Activated naive CD4-positive, alpha-beta T cell treated with anti-CD3 and anti-CD28 coated beads, Interleukin-2, amount 50 U/mL, for 72 hours (primary cell): ENCODE measurements at regions not wholly inside any gene's neighbourhood (a gene's known extent, or its start where the extent isn't known, plus 50 kb on each side); places are given as distances from the start of the nearest gene placed in this dataset.
A peak's percentile ranks its signal among the peaks of the same experiment; 100 is the strongest.

ENCODE experiments used
- ATAC-seq, 2 donors: fragments of 150-1000 bp; cut with Tn5 transposase; 2 replicates each; pipeline ENCODE4 v1.10.0; 2021; ENCODE audit warnings: mild to moderate bottlenecking in 2 of 2, moderate library complexity in 2 of 2
- DNase-seq, 2 donors: peaks; one replicate each; pipeline ENCODE4 v3.0.0; 2021 to 2022; ENCODE audit warnings: low spot score in 2 of 2
- H3K27ac Mint-ChIP-seq, 2 donors: one replicate each; pipeline ENCODE4 v1.8.0; 2022; ENCODE audit warnings: mild to moderate bottlenecking in 2 of 2, mixed read lengths in 2 of 2
- H3K36me3 Mint-ChIP-seq, 2 donors: one replicate each; pipeline ENCODE4 v1.8.0; 2022; ENCODE audit warnings: mixed read lengths in 2 of 2
- H3K9me3 Mint-ChIP-seq, 2 donors: one replicate each; pipeline ENCODE4 v1.8.0; 2022; ENCODE audit warnings: mixed read lengths in 2 of 2

GRCh38 chr13:111482126-111482525 lies 161.7 kb downstream of the TEX29 start:
- ATAC-seq: no peak
- peak in 1 of 2 donors; percentile 7 for DNase-seq
- Mint-ChIP-seq H3K36me3 (no peaks in the 10 kb centered on the region), H3K9me3 (no peaks in the 10 kb centered on the region), H3K27ac (no peak overlapping the region)

GRCh38 chr13:111482806-111483620 lies 162.6 kb downstream of the TEX29 start:
- H3K36me3 Mint-ChIP-seq: no peaks in the 10 kb centered on the region
- peak in 1 of 2 donors; percentile 14 for DNase-seq
- no peak overlapping the region for H3K27ac Mint-ChIP-seq
- peaks cover 0 to 5% of the 10 kb centered on the region in 2 donors for H3K9me3 Mint-ChIP-seq
- ATAC-seq: no peak

GRCh38 chr13:111483621-111483987 lies 163.2 kb downstream of the TEX29 start:
- Mint-ChIP-seq H3K9me3 (peaks cover 0 to 5% of the 10 kb centered on the region in 2 donors), H3K27ac (no peak overlapping the region), H3K36me3 (no peaks in the 10 kb centered on the region)
- no peak for DNase-seq
- no peak for ATAC-seq

GRCh38 chr13:111484141-111484925 lies 163.9 kb downstream of the TEX29 start:
- no peak overlapping the region for H3K27ac Mint-ChIP-seq
- no peaks in the 10 kb centered on the region for H3K36me3 Mint-ChIP-seq
- ATAC-seq (no peak), DNase-seq (peak in 1 of 2 donors; percentile 35)
- H3K9me3 Mint-ChIP-seq: peaks cover 0 to 5% of the 10 kb centered on the region in 2 donors

- H3K27ac Mint-ChIP-seq: no peak overlapping the region
- peaks cover 0 to 5% of the 10 kb centered on the region in 2 donors for H3K9me3 Mint-ChIP-seq
- no peaks in the 10 kb centered on the region for H3K36me3 Mint-ChIP-seq
- no peak for ATAC-seq
- DNase-seq: peak in 1 of 2 donors; percentile 3
Observed at GRCh38 chr13:111484959-111485358, 164.5 kb downstream of the TEX29 start.

GRCh38 chr13:111485491-111486250 lies 165.2 kb downstream of the TEX29 start:
- no peak overlapping the region for H3K27ac Mint-ChIP-seq
- H3K9me3 Mint-ChIP-seq: peaks cover 0 to 5% of the 10 kb centered on the region in 2 donors
- H3K36me3 Mint-ChIP-seq: no peaks in the 10 kb centered on the region
- DNase-seq (peak in 1 of 2 donors; percentile 7), ATAC-seq (no peak)

- Mint-ChIP-seq H3K27ac (no peak overlapping the region), H3K36me3 (no peaks in the 10 kb centered on the region), H3K9me3 (peaks cover 0 to 5% of the 10 kb centered on the region in 2 donors)
- peak in 1 of 2 donors; percentile 11 for DNase-seq
- ATAC-seq: no peak
Observed at GRCh38 chr13:111486331-111486730, 165.9 kb downstream of the TEX29 start.

- Mint-ChIP-seq H3K36me3 (no peaks in the 10 kb centered on the region), H3K27ac (no peak overlapping the region), H3K9me3 (peaks cover 0 to 5% of the 10 kb centered on the region in 2 donors)
- DNase-seq (peak in 1 of 2 donors; percentile 7), ATAC-seq (no peak)
Observed at GRCh38 chr13:111486801-111487200, 166.4 kb downstream of the TEX29 start.

- DNase-seq (peak in 1 of 2 donors; percentile 40), ATAC-seq (no peak)
- Mint-ChIP-seq H3K27ac (no peak overlapping the region), H3K36me3 (no peaks in the 10 kb centered on the region), H3K9me3 (peaks cover 0 to 5% of the 10 kb centered on the region in 2 donors)
Observed at GRCh38 chr13:111488486-111489132, 168.2 kb downstream of the TEX29 start.

GRCh38 chr13:111489301-111489700 lies 168.9 kb downstream of the TEX29 start:
- peak in 1 of 2 donors; percentile 25 for DNase-seq
- Mint-ChIP-seq H3K36me3 (no peaks in the 10 kb centered on the region), H3K9me3 (peaks cover 0 to 5% of the 10 kb centered on the region in 2 donors), H3K27ac (no peak overlapping the region)
- ATAC-seq: no peak

- H3K9me3 Mint-ChIP-seq: peaks cover 0 to 5% of the 10 kb centered on the region in 2 donors
- ATAC-seq (no peak), DNase-seq (peak in 1 of 2 donors; percentile 28)
- no peaks in the 10 kb centered on the region for H3K36me3 Mint-ChIP-seq
- no peak overlapping the region for H3K27ac Mint-ChIP-seq
Observed at GRCh38 chr13:111490611-111491010, 170.2 kb downstream of the TEX29 start.

- Mint-ChIP-seq H3K36me3 (no peaks in the 10 kb centered on the region), H3K27ac (no peak overlapping the region), H3K9me3 (peaks cover 0 to 5% of the 10 kb centered on the region in 2 donors)
- DNase-seq (peak in 1 of 2 donors; percentile 0), ATAC-seq (no peak)
Observed at GRCh38 chr13:111491021-111491420, 170.6 kb downstream of the TEX29 start.

GRCh38 chr13:111491659-111492058 lies 171.2 kb downstream of the TEX29 start:
- Mint-ChIP-seq H3K36me3 (no peaks in the 10 kb centered on the region), H3K27ac (no peak overlapping the region), H3K9me3 (peaks cover 0 to 5% of the 10 kb centered on the region in 2 donors)
- peak in 1 of 2 donors; percentile 28 for DNase-seq
- no peak for ATAC-seq

- ATAC-seq: no peak
Observed at GRCh38 chr13:111492341-111492950, 172.0 kb downstream of the TEX29 start.

GRCh38 chr13:111492958-111493357 lies 172.5 kb downstream of the TEX29 start:
- no peaks in the 10 kb centered on the region for H3K9me3 Mint-ChIP-seq
- DNase-seq (no peak), ATAC-seq (no peak)
- no peak overlapping the region for H3K27ac Mint-ChIP-seq
- no peaks in the 10 kb centered on the region for H3K36me3 Mint-ChIP-seq

More at GRCh38 chr13:111492341-111492950, 172.0 kb downstream of the TEX29 start:
- H3K27ac Mint-ChIP-seq: no peak overlapping the region
- no peaks in the 10 kb centered on the region for H3K36me3 Mint-ChIP-seq
- peak in 1 of 2 donors; percentile 2 for DNase-seq
- peaks cover 0 to 2% of the 10 kb centered on the region in 2 donors for H3K9me3 Mint-ChIP-seq

- DNase-seq (peak in 1 of 2 donors; percentile 2), ATAC-seq (no peak)
- Mint-ChIP-seq H3K9me3 (no peaks in the 10 kb centered on the region), H3K27ac (no peak overlapping the region), H3K36me3 (no peaks in the 10 kb centered on the region)
Observed at GRCh38 chr13:111493468-111493867, 173.0 kb downstream of the TEX29 start.
